Epidermal melanocyte (primary cell): ENCODE measurements at regions not wholly inside any gene's neighbourhood (a gene's known extent, or its start where the extent isn't known, plus 50 kb on each side); places are given as distances from the start of the nearest gene placed in this dataset.
"Not testable (repeated sequence)": the region's sequence is repeated elsewhere in the genome, so short reads cannot be mapped to it uniquely, and the experiment has no call there.

Experiments used
- DNase-seq: peaks from one replicate; pipeline ENCODE4 v3.0.0; 2011; ENCODE audit warnings: low spot score; ENCODE audit not compliant: insufficient read length

DNA sequence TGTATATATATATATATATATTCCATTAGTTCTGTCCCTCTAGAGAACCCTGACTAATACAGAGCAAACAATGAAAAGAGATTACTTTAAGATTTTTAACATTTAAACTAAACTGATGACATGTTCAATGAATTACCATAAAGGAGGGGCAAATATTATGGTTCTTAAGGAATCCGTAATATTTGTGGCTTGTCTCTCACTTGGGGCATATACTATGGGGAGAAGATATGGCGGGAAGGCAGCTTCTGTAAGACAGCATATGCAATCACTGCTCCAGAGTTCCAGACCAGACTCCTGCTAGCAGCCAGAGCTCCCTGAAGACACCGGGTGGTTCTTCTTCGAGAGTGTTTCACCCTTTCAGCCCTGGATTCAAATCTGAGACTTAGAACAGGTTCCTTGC is 321.1 kb upstream of the NT5E start:
- DNase-seq = no peak

DNA sequence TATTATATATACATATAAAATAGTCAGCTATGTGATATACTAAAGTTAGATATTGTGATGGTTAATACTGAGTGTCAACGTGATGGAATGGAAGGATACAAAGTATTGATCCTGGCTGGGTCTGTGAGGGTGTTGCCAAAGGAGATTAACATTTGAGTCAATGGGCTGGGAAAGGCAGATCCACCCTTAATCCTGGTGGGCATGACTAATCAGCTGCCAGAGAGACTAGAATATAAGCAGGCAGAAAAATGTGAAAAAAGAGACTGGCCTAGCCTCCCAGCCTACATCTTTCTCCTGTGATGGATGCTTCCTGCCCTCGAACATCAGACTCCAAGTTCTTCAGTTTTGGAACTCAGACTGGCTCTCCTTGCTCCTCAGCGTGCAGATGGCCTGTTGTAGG is 321.6 kb upstream of the NT5E start:
- not testable (repeated sequence) for DNase-seq

DNA sequence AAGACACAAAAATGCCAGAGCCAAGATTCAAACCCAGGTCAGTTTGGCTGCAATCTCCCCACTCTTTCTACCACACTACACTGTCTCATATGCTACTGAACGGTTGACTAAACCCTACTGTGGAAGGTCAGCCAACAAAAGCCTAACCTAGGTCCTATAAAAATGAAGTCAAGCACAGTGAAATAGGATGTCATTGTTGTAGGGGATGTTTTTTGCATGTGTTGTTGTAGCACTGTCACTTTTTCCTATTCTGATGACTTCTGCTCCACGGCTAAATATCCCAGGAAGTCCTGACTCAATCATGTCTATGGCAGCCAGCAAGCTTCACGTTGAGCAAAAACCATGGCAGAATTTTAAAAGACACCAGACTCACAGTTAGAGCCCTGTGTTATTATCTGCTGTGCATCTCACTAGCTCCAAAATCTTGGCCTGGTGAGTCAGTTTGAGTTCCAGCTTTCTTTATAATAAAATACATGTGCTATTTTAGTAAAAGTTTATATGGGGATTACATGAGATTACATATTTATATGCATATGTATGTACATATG is 322.1 kb upstream of the NT5E start:
- no peak for DNase-seq

DNA sequence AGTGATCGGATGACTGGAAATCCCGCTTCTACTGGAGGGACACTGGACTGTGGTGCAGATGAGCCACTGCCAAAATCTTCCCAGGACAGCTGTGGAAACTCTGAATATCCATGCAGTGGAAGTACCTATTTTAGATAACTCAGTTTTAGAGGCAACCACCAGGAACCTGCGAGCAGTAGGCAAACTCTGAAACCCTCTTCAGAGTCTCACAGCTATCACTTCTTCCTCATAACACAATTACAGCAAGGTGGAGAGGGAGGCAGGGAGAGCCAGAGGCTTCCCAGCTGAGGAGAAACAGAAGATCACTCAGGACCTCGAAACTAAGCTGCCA is 322.8 kb upstream of the NT5E start:
- DNase-seq = no peak

GRCh38 chr6:85126485-85127167 is 323.3 kb upstream of the NT5E start:
- DNase-seq = no peak

- DNase-seq = no peak
Measured at GRCh38 chr6:85125526-85125925, 324.4 kb upstream of the NT5E start.

GRCh38 chr6:85124472-85125354 is 325.2 kb upstream of the NT5E start:
- DNase-seq = no peak

GRCh38 chr6:85121158-85121557 is 328.7 kb upstream of the NT5E start:
- no peak for DNase-seq

DNA sequence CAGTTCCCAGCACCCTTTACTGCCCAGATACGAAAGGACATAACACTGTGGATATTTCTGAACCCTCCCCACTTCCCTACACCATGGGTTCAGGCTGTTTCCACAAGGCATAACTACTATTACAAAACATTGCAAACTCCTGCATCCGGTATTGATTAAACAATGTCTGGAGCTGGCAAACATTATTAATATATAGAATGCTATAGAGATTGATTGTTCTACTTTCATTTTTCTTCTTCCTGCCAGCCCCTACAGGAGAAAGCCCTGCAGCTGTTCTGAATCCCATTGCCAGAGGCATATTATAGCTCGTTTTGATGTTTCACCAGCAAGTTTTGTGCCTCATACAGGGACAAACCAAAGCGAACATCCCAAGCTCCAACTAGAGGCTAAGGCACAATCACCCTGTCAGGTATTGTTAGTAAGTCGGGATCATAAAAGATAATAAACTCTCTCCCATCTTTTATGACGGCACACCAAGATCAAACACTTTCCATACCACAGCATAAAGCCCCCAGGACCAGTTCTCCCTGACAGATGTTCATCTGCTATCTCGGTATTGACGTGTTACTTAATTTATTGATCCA is 331.1 kb upstream of the NT5E start:
- no peak for DNase-seq

DNA sequence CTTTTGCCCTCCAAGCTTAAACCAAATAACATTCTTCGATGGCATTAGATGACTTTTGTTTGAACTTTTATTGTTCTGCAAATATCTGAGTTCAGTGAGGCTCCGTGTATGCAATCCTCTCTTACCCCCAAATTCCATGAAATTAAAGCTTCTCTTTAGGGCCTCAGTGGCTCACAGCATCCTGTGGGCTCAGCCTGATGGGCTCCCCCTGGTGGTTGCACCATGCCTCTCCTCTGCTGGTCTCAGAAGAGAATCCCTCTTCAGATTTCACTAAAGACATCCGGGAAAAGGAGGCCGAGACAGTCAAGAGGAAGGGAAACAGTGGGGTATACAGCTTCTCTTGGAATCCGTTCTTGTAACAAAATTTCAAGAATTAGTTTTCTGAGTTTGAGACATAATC is 331.6 kb upstream of the NT5E start:
- no peak for DNase-seq

DNA sequence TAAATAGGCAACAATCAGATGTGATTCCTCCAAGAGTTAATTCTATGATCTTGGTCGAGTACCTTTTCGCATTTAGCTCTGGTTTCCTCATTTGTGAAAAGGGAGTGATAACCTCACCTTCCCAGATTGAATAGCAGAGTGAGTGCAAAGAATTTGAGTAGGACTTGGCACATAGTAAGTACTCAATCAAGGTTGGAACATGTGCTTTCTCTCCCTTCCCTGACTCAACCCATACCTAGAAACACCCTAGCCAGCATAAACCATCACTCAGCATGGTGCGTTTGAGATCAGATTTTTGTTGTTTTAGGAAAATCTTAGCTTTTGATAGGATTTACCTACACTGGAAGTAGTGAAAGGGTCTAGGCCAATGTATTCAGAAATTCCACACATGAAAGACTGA is 333.4 kb upstream of the NT5E start:
- DNase-seq = no peak

DNA sequence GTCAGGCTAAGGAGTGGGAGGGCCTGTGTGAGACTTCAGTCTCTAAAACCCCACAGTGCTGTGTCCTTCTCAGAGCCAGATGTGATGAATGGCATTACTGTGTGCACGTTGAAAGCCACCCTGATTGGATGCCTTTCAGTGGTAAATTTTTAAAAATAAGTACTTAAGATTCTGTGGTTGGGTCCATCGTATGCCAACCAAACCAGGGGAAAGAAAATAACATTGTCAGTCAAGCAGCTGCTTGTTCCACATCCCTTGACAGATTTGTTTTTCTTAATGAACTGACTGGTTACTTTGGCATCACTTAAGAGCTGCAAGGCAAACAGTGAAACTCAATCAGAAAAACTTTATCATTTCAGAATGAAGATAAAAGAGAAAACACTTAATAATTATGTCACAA is 334.0 kb upstream of the NT5E start:
- DNase-seq = no peak

- DNase-seq = no peak
Measured at GRCh38 chr6:85115376-85115775, 334.5 kb upstream of the NT5E start.

DNA sequence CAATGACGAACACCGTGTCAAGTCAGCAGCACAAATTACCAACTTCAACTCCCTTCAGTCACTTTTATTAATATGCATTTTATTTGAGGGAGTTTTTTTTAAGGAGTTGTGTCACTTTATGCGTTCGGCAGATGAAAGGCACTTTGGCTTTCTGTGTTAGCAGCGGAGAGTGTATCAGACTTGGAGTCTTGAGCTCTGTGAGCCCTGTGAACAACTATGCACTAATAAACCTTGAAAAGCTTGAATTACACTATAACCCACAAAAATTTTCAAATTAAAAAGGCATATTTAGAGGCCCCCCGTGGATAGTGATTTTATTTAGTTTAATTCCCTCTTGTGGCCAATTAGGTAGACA is 335.3 kb upstream of the NT5E start:
- DNase-seq = no peak

DNA sequence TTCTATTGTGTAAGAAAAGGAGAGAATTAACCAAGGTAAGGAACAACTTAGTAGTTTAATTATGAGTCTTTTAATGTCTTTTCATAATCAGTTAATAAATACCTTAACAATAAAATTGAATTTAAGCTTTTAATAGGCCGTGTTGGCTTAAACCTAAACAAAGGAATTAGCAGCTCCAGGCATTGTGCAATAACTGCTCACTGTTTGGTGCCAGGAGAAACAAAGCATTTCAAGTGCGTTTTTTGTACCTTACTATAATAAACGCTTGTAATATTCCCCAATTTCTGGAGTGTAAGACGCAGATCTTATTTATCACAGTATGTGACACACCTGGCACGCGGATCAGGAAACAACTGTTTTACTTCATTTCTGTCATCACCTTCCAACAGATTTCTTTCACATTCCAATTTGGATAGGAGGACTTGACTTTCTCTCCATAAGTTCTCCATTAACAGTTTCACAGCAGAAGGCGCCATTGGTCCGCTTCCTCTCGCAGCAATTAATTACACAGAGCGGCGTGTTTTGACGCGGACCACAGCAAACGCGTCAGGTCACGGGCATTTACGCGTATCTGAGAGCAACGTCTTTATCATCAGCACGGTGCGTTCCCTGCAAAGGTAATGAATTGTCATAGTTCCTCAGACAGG is 335.8 kb upstream of the NT5E start:
- DNase-seq = no peak

GRCh38 chr6:85112540-85112939 is 337.3 kb upstream of the NT5E start:
- DNase-seq = no peak

DNA sequence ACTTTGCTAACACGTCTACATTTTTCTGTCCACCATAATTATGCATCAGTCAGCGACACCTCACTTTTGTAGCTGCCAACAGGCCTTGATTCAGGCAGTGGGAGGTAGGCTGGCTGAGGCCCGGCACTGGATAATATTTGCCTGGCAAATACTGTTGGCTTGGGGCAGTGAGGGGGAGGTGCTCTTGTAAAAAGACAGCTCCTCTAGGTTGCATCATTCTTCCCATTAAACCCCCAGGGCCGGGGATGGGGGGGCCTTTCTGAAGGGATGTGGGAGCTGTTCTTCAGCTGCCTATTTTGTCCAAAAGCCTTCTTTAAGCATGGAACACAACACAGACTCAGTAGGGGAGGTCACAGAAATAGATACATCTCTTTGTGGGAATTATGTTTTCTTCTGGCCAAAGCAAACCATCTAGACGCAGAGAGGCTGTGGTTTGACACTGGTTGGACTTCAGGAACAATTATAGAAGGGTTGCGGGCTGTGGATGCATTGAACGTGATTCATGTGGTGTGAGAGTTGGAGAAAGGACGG is 338.3 kb upstream of the NT5E start:
- no peak for DNase-seq

DNA sequence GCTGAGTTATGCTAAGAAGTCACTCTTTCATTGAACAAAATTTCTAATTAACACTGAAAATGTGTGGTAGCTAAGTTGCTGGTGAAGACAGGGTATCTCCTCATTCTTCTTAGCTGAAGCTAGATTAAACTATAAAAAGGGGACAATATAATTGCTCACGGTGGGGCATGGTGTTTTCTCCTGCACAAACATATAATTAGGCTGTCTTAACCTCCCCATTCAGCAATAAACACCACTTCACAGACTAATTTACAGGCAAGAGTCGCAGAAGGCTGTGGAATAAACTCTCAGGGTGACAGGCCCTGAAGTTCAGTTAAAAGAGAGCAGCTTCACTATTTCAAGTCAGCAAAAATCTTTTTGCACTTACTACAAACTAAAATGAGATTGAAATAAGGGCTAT is 338.9 kb upstream of the NT5E start:
- no peak for DNase-seq

GRCh38 chr6:85107701-85108100 is 342.2 kb upstream of the NT5E start:
- no peak for DNase-seq

- no peak for DNase-seq
Measured at GRCh38 chr6:85096976-85097375, 332.6 kb upstream of the TBX18 start.

DNA sequence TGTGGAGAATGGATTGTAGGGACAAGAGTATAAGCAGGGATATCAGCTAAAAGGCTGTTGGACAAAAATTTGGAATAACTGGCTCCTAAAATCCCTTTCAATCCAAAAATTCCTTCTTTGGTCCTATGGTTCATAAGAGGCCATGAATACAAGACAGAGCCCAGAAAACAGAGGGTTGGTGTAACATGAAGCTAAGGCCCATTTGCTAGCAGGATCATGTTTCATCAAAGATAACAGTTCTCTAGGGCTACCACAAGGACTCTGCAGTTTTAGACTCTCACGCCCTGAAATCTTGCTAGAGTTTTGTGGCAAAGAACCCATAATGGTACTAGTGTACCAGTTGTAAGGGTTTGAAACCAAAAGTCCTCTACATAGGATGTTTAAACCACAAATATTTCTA is 327.8 kb upstream of the TBX18 start:
- no peak for DNase-seq

GRCh38 chr6:85089255-85089654 is 324.9 kb upstream of the TBX18 start:
- no peak for DNase-seq
